ENCODE measurements at regions not wholly inside any gene's neighbourhood (a gene's known extent, or its start where the extent isn't known, plus 50 kb on each side); places are given as distances from the start of the nearest gene placed in this dataset.
"Not testable (repeated sequence)": the region's sequence is repeated elsewhere in the genome, so short reads cannot be mapped to it uniquely, and the experiment has no call there.

DNA sequence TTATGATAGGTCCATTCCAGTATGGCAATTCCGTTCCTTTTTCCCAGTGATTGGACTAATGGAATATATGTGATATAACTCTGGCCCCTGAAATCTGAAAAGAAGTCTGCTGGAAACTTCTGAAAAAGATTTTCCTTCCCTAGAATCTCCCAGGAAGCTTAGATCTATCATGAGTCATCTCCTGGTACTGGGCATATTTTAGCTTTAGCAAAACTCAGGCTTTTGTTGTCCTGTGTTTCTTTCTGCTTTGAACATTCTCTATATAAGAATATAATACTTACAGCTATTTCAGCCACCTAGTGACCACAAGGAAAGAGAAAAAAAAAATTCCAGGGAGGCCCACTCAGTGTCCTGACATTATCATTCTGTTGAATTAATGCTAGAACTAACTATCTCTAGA lies 597.2 kb upstream of the GRIA3 start:
- DNase-seq: no peak

DNA sequence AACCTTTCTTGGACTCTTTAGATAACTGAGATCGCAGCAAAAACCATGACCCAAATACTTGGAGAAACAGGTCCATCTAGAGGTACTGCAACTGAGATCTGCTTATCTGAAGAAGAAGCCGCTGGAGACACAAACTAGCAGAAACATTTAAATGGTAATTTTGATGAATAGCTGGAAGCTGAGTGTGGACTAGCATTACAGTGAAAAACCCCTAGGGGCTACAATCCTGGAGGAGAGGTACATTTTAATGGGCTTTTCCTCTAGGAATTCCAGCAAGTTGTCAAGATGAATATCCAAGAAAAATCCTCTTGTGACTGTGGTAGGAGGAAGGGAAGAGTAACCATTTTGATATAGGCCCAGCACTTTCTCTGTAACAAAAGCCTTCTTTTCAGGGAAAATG lies 592.5 kb upstream of the GRIA3 start:
- no peak for DNase-seq

DNA sequence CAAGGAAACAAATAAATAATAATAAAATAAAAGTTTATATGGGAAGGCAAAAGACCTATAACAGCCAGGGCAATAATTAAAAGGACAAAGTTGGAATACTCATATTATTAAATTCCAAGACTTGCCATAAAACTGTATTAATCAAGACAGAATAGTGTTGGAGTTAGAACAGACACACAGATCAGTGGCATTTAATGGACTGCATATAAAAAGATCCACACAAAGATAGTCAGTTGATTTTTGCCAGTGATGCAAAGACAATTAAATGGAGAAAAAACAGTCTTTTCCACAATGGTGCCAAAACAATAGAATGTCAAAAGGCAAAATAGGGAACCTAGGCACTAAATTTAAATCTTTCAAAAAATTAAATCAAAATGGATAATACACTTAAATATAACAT lies 587.1 kb upstream of the GRIA3 start:
- DNase-seq: no peak

DNA sequence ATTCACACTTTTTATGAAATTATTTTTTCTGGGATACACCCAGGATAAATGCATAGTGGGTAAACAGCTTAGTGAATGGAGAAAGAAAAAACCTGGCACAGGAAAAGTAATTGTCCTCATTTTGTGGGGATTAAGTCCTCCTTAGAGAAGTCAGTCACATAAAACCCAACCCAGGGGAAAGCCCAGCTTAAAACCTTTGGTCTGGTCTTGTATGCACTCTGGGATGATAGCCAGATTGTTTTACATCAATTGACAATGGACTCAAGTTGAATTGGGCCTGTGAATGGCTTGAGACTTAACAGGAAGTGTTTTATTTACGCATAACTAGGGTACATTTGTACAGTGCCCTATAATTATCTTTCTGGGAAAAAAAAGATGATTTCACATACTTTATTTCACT lies 561.3 kb upstream of the GRIA3 start:
- DNase-seq: no peak

DNA sequence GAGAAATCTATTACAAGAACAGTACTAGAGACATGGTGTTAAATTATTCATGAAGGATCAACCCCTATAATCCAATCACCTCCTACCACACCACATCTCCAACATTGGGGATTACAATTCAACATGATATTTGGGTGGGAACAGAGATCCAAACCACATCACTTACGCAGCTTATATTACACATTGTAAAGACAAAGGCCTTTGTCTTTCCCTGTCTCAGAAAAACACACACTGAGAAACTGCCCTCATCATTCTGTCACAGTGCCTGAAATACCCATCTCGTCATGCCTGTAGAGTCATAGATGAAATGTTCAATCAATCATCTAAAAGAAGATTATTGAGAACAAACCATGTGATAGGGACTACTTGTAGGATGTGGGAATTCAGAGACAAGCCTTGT lies 558.8 kb upstream of the GRIA3 start:
- DNase-seq: no peak

DNA sequence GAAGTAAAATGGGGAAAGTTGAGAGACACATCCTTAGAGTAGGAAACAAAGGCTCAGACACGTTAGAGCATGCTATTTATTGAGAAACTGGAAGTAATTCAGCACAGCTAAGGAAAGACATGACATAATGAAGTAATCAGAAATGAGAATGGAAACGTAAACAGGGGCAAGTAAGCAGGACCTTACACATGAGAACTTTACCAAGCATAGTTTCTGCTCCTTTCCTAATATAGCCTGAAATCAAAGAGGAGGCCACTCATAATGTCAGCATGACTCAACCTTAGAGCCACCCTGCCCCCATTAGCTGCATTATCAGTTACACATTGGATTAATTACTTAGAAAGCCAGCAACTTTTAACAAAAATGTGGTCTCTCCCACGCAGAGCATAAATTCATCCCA lies 558.3 kb upstream of the GRIA3 start:
- no peak for DNase-seq

DNA sequence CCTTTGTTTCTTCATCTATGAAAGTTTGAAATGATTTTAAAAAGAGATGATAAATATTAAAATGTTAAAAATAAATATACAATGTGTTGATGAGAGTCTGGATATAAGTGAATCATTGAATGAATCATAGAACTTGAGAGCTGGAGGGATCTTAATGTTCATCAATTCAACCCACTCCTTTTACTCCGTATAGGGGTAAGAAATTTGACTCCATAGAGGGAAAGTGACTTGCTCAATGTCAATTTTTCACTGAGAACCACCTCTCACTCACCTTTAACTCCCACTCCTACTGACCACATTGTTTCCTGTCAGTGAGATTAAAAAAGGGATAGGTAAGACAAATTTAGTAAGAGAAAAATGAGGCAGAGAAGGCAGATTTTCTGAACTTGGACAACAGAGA lies 557.2 kb upstream of the GRIA3 start:
- no peak for DNase-seq

DNA sequence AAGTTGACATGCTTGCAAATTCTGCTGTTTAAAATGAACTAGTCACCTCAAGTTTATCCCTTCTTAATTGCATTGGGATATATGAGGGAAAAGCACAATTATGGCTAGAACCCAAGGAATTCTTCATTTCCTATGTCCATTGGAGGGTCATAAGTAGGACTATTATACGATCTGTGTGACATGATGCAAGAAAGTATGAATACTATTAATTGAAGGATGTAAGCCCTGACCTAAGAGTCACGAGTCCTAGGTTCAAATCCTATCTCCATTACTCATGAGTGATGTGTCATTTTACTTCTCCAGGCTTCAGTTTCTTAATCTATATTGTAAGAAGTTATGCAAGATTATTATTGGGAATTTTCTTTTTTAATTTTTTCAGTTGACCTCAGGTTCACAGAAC lies 542.9 kb upstream of the GRIA3 start:
- DNase-seq: no peak

DNA sequence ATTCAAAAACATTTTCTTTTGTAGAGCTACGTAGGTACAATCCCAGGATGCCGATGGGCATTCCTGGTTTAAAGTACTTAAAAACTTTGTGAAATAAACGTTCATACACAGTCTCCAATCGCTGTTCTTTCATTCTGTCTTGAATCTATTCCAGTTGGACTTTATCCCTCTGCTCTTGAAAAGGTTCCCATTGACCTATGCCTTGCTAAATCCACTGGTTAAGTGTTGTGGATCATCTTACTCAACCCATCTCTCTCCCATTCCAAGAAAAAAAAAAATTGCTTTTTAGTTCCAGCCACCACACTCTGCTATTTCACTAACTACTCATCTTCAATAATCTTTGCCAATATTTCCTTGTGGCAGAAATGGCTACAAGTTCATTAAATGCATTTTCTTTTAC lies 542.3 kb upstream of the GRIA3 start:
- DNase-seq: no peak

DNA sequence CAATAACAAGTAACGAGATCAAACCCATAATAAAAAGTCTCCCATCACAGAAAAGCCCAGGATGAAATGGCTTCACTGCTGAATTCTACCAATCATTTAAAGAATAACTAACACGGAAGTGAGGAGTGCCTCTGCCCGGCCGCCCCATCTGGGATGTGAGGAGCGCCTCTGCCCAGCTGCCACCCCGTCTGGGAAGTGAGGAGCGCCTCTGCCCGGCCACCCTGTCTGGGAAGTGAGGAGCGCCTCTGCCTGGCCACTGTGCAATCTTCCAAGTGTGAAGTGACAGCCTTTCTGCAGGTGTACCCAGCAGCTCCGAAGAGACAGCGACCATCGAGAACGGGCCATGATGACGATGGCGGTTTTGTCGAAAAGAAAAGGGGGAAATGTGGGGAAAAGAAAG lies 528.8 kb upstream of the GRIA3 start:
- not testable (repeated sequence) for DNase-seq

DNA sequence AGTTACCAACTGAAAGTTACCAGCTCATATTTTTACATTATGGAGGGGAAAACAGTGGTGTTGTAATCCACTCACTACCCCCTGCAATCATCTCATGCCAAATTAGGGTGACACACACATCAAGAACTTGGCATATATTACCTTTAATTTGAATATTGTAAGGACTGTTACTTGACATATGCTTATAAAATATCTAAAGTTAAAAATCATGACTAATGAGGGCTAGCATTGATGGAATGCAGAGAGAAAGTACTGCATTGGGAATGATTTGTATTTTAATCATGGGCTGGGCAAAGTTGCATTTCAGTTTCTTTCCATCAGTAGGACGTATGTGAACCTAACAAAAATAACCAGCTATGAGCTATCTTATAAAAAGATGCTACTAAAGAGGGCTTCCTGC lies 517.5 kb upstream of the GRIA3 start:
- DNase-seq: no peak

DNA sequence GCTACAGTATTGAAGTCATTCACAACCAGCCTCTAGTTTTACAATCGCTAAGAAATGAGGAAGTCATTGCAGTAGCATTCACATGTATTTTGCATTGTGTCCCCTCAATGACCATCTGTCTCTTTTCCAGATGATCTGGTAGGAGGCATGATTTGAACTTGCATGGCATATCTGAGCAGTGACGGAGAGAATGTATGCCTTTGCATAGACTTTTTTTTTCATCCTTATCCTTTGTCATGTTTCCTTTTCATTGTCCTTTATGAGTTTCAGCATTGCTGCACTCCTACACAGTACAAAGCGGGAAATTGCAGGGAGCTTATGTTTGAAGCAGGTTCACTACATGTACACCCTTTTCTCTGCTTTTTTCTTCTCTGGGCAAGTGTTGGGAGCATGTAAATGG lies 516.4 kb upstream of the GRIA3 start:
- DNase-seq: no peak

DNA sequence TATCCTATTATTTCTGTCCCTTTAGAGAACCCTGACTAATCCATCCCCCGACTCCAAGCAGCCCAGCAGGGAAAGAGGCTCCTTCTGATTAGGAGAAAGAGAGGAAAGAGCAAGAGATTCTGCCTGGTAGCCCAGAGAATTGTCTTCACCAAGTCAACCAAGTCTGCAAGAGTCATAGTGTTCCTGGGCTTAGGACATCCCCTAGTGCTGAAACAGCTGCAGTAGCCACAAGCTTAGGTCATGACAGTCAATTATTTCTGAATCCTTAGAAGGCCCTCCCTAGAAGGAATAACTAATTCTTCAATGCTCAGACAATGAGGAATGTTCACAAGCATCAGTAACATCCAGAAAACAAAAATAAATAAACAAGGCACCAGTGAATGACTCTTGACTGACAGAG lies 480.3 kb upstream of the GRIA3 start:
- DNase-seq: no peak

DNA sequence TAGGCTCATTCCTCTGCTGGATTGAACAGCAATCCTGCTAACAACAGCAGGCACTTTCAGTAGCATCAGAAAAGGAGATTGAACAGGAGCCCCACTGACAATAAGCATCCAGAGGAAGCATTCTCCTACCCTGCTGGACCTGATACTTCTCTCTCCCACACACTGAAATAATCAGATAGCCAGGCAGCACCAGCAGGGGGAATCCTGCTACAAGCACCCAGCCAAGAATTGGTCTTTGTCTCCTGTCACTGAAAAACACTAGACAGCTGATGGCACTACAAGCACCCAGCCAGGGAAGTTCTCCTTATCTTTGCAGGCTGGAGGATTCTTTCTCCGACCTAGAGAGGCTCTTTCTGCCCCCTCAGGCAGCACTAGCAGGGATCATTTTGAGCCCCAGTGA lies 444.3 kb upstream of the GRIA3 start:
- no peak for DNase-seq

DNA sequence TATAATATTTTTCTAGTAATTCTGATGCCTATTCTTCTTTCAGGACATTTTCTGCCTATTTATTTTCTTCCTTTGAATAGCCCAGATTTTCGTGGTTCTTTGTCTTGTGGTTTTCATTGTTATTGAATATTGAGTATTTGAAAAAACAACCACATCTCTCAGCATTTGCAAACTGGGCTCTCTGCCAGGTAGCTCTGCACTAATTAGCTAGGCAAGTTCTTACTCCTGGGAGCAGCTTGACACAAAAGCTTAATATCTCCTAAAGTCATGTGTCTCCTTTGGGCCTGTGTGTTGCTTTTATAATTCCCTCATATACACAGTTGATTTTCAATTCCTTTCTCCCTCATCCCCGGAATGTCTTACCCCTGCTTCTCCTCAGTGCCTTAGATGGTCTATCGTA lies 413.5 kb upstream of the GRIA3 start:
- no peak for DNase-seq

DNA sequence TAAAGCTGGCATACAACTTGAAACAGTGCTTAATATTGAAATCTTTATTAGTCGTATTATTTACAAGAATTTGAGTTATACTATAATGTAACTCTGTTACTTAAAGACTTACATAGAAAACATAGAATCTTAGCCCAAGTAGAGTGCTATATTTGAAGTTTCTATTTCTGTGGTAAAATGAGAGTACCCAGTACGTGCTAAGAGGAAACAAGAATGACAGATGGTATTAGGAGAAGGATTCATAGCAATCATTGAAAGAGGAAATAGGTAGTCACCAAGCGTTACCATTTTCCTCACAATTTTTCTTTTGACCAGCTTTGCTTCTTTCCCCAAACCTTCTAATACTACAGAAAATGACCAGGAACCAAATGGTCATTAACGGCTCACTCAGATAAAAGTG lies 412.1 kb upstream of the GRIA3 start:
- DNase-seq: no peak

DNA sequence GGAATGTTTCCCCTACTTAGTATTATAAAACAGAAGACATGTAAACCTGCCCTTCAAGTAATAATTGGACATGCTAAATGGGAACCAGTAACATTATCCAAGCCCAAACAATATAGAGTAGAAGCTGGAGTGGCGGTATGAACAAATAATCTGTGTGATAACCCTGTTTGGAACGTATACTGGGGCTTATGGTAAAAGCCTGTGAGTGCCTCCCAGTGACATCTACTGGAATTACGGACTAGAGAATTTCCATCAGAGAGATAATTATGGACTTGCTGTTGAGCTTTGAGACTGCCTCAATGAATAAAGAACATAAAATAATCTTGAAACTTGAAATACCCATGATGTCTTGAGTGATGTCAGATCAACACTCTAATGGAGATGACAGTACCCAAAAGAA lies 406.3 kb upstream of the GRIA3 start:
- DNase-seq: no peak

DNA sequence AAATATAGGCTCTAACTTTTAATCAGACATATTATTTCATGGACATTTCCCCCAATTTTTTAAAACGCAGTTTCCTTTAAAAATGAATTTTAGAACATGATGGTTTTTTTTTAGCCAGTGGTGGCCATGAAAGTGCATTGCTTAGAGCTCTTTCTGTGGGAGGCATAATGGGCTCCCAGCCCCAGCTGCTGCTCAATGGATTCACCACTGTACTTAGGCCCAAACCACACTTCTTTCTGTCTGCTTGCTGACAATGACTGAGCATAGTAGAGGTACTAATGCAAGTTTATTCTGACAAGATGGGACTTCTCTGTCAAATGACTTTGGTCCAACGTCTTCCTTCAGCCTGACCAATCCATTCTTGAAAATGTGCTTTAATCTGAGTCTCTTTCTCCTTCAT lies 400.2 kb upstream of the GRIA3 start:
- DNase-seq: no peak

DNA sequence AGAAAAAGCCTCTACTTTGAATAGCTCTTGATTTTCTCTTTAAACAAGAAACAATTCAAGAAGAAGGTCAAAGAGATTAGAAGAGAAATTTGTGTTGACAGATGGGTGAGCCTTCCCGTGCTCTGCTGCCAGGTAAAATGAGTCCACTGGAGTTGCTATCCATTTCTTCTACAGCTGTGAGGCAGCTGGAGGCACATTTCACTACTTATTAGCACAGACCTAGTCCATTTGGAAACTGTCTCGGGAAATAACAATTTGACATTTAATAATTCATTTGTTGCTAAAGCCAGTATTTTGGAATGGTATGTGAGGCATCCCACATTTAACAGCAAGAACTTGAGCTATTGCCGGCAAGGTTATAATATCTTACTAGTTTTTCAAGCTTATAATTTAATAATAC lies 396.8 kb upstream of the GRIA3 start:
- no peak for DNase-seq

DNA sequence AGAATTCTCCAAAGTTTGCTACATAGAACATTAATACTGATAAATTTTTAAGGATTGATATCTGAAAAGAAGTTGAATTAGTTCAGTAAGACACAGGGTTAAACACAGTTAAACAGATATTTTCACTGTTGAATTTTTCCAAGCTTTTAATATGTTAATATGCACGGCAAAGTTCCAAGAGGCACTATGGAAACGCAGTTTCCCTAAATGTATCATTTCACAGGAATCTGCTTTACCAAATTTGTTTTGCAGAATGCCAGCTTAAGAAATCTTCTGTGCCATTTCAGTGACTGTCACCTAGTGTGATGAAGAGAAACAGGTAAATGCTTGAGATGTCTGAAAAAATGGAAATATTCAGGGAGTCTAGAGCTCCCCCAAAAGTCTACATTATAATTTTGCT lies 395.9 kb upstream of the GRIA3 start:
- no peak for DNase-seq

DNA sequence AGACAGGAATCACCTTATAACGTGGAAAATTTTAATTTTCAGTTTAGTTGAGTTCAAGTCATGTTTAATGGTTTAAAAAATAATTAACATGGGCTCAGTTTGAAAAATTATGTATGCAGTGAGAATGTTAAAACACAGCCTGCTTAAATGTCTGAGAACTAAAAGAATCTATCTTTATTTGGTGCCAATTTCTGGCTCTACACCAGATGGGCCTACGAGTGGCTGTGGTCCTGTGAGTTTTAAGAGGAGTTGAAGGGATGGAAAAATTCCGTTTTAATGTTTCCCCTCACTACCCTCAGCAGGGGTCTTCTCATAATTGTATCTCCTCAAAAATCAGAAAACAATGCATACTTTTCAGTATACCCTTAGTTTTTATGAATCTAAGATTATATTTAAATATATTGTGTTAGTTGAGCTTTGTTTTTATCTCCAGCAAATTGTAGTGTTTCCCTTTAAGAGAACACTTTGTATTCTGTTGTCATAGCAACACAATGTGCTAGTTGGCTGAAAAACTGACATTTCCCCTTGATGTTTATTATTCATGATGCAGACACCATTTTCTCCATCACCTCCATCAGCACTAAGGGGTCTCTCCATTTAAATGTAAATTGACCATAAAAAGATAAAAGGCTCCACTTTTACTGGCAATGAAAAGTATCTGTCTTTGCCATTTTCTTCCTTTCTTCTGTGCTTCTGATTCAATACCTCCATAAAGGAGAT lies 393.5 kb upstream of the GRIA3 start:
- no peak for DNase-seq

DNA sequence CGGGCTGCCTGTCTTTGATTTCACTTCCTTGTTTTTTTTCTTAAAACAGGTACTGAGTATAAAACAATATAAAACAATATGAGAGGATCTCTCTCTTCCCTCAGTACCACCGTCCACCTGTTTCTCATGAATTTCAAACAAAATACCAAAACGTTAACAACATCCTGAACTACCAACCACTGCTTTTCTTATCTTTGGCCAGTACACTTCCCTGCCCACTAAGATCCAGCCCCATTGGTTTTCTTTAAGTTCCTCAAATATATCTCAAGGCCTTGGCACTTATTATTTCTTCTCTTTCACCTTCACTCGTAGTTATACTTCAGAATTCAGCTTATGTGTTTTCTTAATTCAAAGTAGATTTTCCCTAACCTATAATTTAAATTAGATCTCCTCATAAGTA lies 370.2 kb upstream of the GRIA3 start:
- no peak for DNase-seq

DNA sequence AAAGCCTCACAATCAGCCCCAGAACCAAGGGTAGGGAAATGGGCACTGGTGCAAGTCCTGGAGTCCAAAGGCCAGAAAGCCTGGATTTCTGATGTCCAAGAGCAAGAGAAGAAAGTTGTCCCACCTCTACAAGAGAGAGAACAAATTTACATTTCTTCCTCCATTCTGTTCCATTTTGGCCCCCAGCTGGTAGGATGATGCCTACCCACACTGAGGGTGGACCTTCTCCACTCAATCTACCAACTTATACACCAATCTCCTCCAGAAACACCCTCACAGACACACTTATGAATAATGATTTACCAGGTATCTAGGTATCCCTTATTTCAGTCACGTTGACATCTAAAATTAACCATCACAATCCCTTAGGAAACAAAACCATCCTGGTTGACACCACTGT lies 367.8 kb upstream of the GRIA3 start:
- no peak for DNase-seq

DNA sequence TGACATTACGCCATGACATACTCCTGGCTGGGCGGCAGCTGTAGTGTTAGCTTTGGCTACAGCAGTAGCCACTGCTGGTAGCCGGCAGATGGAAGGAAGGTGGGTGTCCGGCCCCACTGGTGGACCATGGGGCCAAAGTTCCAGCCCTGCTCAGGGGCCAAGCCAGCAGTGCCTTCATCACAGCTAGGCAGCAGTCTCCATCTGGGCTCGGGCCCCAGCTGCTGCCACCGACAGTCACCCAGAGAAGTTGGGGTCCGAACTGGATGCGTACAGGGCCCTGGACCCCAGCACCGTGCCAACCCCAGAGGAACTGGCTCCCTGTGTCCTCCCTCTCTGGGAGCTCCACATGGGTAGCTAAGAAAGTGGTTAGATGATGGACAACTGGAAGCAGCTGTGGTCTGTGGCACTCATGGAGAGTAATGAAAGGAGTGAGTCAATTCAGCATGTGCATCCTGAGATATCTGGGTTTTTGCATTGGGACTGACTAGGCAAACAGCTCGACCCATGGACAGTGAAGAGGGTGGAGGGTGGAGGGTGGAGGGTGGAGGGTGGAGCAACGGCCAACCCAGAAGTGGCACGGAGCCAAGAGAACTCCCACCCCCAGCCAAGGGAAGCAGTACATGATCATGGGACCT lies 366.6 kb upstream of the GRIA3 start:
- DNase-seq: no peak

DNA sequence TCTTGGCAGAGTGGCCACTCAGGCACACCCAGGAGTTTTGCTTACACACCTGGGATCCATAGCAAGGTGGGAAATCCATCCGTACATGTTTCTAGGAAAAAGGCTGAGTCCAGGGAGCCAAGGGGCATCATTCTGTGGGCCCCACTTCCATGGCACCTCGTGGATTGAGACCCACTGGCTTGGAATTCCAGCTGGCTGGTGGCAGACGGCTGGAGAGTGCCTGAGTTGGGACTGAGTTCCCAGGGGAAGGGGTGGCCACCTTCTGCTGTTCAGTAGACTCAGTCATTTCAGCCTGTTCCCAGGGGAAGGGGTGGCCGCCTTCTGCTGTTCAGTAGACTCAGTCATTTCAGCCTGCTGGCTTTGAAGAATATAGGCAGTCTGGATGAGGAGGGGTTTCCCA lies 366.0 kb upstream of the GRIA3 start:
- DNase-seq: no peak

Data from stimulated activated CD4-positive, alpha-beta T cell treated with anti-CD3 and anti-CD28 coated beads, Interleukin-12 subunit alpha, Interleukin-12 subunit beta, amount 100 ng/mL, for 4 hours (primary cell).